SK-N-SH (cell line): ENCODE measurements at regions not wholly inside any gene's neighbourhood (a gene's known extent, or its start where the extent isn't known, plus 50 kb on each side); places are given as distances from the start of the nearest gene placed in this dataset.

Experiments used
- EP300 ChIP-seq, 2 experiments: IDR thresholded peaks; 2 replicates each; pipeline versions ENCODE4 v1.4.0 to v1.6.1; 2012; ENCODE audit warnings: borderline replicate concordance in 1 of 2, low read depth in 1 of 2, low read length in 1 of 2
- FOXM1 ChIP-seq: IDR thresholded peaks from 2 replicates; pipeline ENCODE4 v1.4.0; 2012; ENCODE audit warnings: low read depth, mild to moderate bottlenecking
- JUND ChIP-seq: IDR thresholded peaks from 2 replicates; pipeline ENCODE4 v1.4.0; 2012
- MEF2A ChIP-seq: IDR thresholded peaks from 2 replicates; pipeline ENCODE4 v1.4.0; 2012; ENCODE audit warnings: low read depth, borderline replicate concordance
- MXI1 ChIP-seq: IDR thresholded peaks from 2 replicates; pipeline ENCODE4 v1.6.1; 2012; ENCODE audit warnings: mild to moderate bottlenecking, low read depth, low read length, improper control_type of control experiment
- POLR2AphosphoS5 ChIP-seq: IDR thresholded peaks from 2 replicates; pipeline ENCODE4 v1.6.1; 2012; ENCODE audit warnings: low read depth, low read length
- RCOR1 ChIP-seq: fragments of 150-350 bp; IDR thresholded peaks from 2 replicates; pipeline ENCODE4 v1.6.1; 2017; ENCODE audit warnings: antibody characterized with exemption, low read length
- RFX5 ChIP-seq: IDR thresholded peaks from 2 replicates; pipeline ENCODE4 v1.6.1; 2012; ENCODE audit warnings: mild to moderate bottlenecking, improper control_type of control experiment, low read length
- YY1 ChIP-seq: IDR thresholded peaks from 2 replicates; pipeline ENCODE4 v1.4.0; 2012; ENCODE audit warnings: low read depth, mild to moderate bottlenecking
- TF ChIP-seq, protein P1 (sequence below): fragments of 200-600 bp; sonication (generic); IDR thresholded peaks from 2 replicates; pipeline ENCODE4 v1.6.1; 2017; ENCODE audit warnings: antibody characterized with exemption, mild to moderate bottlenecking, moderate library complexity
- TF ChIP-seq, protein P2 (sequence below): fragments of 150-350 bp; IDR thresholded peaks from 2 replicates; pipeline ENCODE4 v1.6.1; 2017; ENCODE audit warnings: antibody characterized with exemption, low read length, low read depth, borderline replicate concordance
- TF ChIP-seq, protein P3 (sequence below): IDR thresholded peaks from 2 replicates; pipeline ENCODE4; 2012

DNA sequence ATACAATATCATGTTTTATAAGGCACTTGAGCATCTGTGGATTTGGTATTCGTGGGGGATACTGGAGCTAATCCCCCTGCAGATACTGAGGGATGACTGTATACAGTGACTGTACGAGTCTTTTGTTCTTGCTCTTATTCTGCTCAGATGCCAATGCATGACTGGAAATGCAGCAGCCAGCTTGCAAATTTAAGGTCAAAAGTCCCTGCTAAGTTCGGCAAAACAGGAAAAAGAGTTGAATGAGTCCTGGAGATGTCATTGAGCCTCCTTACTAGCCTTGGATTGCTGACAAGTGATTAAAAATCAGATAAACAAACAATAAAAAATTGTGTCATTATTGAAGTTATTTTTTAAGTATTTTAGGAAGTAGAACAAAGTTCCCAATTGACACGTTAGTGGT is 599.3 kb upstream of the IMPG1 start:
- TF ChIP-seq MXI1 (no peak), EP300 (IDR thresholded peaks at IDR 0.05; ENCODE audit: borderline replicate concordance in 1 of 2, low read depth in 1 of 2, low read length in 1 of 2) (no peak), RCOR1 (no peak), JUND (no peak), POLR2AphosphoS5 (no peak), YY1 (no peak), FOXM1 (no peak), RFX5 (no peak), MEF2A (no peak)
- TF ChIP-seq, protein P1, sequence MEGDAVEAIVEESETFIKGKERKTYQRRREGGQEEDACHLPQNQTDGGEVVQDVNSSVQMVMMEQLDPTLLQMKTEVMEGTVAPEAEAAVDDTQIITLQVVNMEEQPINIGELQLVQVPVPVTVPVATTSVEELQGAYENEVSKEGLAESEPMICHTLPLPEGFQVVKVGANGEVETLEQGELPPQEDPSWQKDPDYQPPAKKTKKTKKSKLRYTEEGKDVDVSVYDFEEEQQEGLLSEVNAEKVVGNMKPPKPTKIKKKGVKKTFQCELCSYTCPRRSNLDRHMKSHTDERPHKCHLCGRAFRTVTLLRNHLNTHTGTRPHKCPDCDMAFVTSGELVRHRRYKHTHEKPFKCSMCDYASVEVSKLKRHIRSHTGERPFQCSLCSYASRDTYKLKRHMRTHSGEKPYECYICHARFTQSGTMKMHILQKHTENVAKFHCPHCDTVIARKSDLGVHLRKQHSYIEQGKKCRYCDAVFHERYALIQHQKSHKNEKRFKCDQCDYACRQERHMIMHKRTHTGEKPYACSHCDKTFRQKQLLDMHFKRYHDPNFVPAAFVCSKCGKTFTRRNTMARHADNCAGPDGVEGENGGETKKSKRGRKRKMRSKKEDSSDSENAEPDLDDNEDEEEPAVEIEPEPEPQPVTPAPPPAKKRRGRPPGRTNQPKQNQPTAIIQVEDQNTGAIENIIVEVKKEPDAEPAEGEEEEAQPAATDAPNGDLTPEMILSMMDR = no peak
- TF ChIP-seq, protein P2, sequence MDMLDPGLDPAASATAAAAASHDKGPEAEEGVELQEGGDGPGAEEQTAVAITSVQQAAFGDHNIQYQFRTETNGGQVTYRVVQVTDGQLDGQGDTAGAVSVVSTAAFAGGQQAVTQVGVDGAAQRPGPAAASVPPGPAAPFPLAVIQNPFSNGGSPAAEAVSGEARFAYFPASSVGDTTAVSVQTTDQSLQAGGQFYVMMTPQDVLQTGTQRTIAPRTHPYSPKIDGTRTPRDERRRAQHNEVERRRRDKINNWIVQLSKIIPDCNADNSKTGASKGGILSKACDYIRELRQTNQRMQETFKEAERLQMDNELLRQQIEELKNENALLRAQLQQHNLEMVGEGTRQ = no peak
- TF ChIP-seq, protein P3, sequence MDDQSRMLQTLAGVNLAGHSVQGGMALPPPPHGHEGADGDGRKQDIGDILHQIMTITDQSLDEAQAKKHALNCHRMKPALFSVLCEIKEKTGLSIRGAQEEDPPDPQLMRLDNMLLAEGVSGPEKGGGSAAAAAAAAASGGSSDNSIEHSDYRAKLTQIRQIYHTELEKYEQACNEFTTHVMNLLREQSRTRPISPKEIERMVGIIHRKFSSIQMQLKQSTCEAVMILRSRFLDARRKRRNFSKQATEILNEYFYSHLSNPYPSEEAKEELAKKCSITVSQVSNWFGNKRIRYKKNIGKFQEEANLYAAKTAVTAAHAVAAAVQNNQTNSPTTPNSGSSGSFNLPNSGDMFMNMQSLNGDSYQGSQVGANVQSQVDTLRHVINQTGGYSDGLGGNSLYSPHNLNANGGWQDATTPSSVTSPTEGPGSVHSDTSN = no peak
